ENCODE measurements at regions not wholly inside any gene's neighbourhood (a gene's known extent, or its start where the extent isn't known, plus 50 kb on each side); places are given as distances from the start of the nearest gene placed in this dataset.

DNA sequence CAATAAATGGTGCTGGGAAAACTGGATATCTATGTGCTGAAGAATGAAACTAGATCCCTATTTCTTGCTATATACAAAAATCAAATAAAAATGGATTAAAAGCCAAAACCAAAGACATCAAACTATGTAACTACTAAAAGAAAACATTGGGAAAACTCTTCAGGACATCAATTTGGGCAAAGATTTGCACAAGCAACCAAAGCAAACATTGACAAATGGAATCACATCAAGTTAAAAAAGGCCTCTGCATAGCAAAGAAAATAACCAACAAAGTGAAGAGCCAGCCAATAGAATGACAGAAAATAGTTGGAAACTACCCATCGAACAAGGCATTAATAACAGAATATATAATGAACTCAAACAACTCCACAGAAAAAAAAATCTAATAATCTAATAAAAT, 1495.3 kb downstream of the SI start:
- H3K4me3 Mint-ChIP-seq: no peak overlapping the region
- Histone ChIP-seq H3K27me3 (replicated peaks in 1 of 2; ENCODE audit: control insufficient read depth in 2 of 2, extremely low read depth in 1 of 2, insufficient read depth in 2 of 2, low read length in 1 of 2) (no peaks in the 10 kb centered on the region), H3K36me3 (ENCODE audit: control insufficient read depth in 2 of 2, extremely low read depth in 1 of 2, insufficient read depth in 1 of 2, low read length in 1 of 2) (no peaks in the 10 kb centered on the region), H3K4me3 (ENCODE audit: control insufficient read depth in 1 of 2, extremely low read depth in 1 of 2, low read length in 1 of 2) (no peak overlapping the region), H3K27ac (ENCODE audit: low read length) (no peak overlapping the region), H3K9me3 (no peaks in the 10 kb centered on the region), H3K4me1 (ENCODE audit: control insufficient read depth in 1 of 2, extremely low read depth in 1 of 2, insufficient read depth in 2 of 2, low read length in 2 of 2) (no peaks in the 10 kb centered on the region)
- ChIA-PET CTCF (no interaction called here), POLR2A (no interaction called here)
- ATAC-seq (replicated peaks in 1 of 4) (no peak), DNase-seq (no peak)
- H3K27ac Mint-ChIP-seq: no peak overlapping the region
- no CpG with 5 or more reads among the region's 1 CpG for WGBS (ENCODE audit: insufficient coverage)
- peaks cover 13 to 25% (median 17%) of the 10 kb centered on the region in 3 donors for H3K9me3 Mint-ChIP-seq
- H3K4me1 Mint-ChIP-seq: no peaks in the 10 kb centered on the region
- H3K27me3 Mint-ChIP-seq: no peaks in the 10 kb centered on the region
- no peaks in the 10 kb centered on the region for H3K36me3 Mint-ChIP-seq

DNA sequence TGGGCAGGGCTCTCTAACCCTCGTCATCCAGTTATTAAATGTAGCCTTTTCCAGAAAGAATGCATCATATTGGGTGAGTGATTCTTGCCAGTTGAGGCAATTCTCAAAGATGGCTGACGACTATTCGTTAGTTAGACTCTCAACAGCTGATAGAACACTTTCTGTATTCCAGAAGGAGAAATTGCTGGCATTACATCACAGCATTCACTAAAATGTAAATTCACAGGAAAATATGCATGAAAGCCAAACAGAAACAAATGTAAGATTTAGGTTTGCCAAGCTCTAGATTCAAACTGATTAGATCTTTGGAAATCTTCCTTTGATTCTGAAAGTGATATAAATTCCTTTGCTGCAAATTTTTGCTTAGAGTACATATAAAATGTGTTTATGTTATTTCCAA, 1501.0 kb downstream of the SI start:
- peaks cover 9 to 16% (median 12%) of the 10 kb centered on the region in 3 donors for H3K9me3 Mint-ChIP-seq
- Histone ChIP-seq H3K27ac (ENCODE audit: low read length) (no peak overlapping the region), H3K4me1 (ENCODE audit: control insufficient read depth in 1 of 2, extremely low read depth in 1 of 2, insufficient read depth in 2 of 2, low read length in 2 of 2) (no peaks in the 10 kb centered on the region), H3K9me3 (no peaks in the 10 kb centered on the region), H3K27me3 (replicated peaks in 1 of 2; ENCODE audit: control insufficient read depth in 2 of 2, extremely low read depth in 1 of 2, insufficient read depth in 2 of 2, low read length in 1 of 2) (no peaks in the 10 kb centered on the region), H3K4me3 (ENCODE audit: control insufficient read depth in 1 of 2, extremely low read depth in 1 of 2, low read length in 1 of 2) (no peak overlapping the region), H3K36me3 (ENCODE audit: control insufficient read depth in 2 of 2, extremely low read depth in 1 of 2, insufficient read depth in 1 of 2, low read length in 1 of 2) (no peaks in the 10 kb centered on the region)
- H3K36me3 Mint-ChIP-seq: no peaks in the 10 kb centered on the region
- WGBS (ENCODE audit: insufficient coverage): 100% methylated on average over 2 of the region's 3 CpGs
- H3K27me3 Mint-ChIP-seq: no peaks in the 10 kb centered on the region
- no peak overlapping the region for H3K4me3 Mint-ChIP-seq
- no peak for DNase-seq
- H3K27ac Mint-ChIP-seq: no peak overlapping the region
- ChIA-PET POLR2A (no interaction called here), CTCF (no interaction called here)
- ATAC-seq (replicated peaks in 1 of 4): no peak
- no peaks in the 10 kb centered on the region for H3K4me1 Mint-ChIP-seq

DNA sequence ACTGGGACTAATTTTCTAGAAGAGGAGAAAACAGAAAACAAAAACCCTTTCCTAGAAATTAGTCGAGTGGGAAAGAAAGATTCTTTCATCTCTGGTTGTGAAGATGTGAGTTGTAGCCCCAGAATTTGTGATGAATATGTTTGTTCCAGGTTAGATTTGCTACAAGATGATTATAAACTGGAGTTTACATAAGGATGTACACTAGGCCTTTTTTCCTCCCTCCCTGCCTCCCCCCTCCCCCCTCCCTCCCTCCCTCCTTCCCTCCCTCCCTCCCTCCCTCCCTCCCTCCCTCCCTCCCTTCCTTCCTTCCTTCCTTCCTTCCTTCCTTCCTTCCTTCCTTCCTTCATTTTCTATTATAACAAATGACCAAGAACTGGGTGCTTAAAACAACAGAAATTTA, 1502.0 kb downstream of the SI start:
- H3K9me3 Mint-ChIP-seq: peaks cover 12 to 21% (median 12%) of the 10 kb centered on the region in 3 donors
- no peaks in the 10 kb centered on the region for H3K27me3 Mint-ChIP-seq
- POLR2A ChIA-PET: no interaction called here
- H3K27ac ChIP-seq (ENCODE audit: low read length): no peak overlapping the region
- no peaks in the 10 kb centered on the region for H3K27me3 ChIP-seq (replicated peaks in 1 of 2; ENCODE audit: control insufficient read depth in 2 of 2, extremely low read depth in 1 of 2, insufficient read depth in 2 of 2, low read length in 1 of 2)
- H3K36me3 ChIP-seq (ENCODE audit: control insufficient read depth in 2 of 2, extremely low read depth in 1 of 2, insufficient read depth in 1 of 2, low read length in 1 of 2): no peaks in the 10 kb centered on the region
- H3K27ac Mint-ChIP-seq: no peak overlapping the region
- H3K4me3 Mint-ChIP-seq: no peak overlapping the region
- DNase-seq (no peak), ATAC-seq (replicated peaks in 1 of 4) (no peak)
- no peaks in the 10 kb centered on the region for H3K36me3 Mint-ChIP-seq
- H3K9me3 ChIP-seq: no peaks in the 10 kb centered on the region
- CTCF ChIA-PET: no interaction called here
- no peak overlapping the region for H3K4me3 ChIP-seq (ENCODE audit: control insufficient read depth in 1 of 2, extremely low read depth in 1 of 2, low read length in 1 of 2)
- no peaks in the 10 kb centered on the region for H3K4me1 ChIP-seq (ENCODE audit: control insufficient read depth in 1 of 2, extremely low read depth in 1 of 2, insufficient read depth in 2 of 2, low read length in 2 of 2)
- no CpG with 5 or more reads among the region's 1 CpG for WGBS (ENCODE audit: insufficient coverage)
- no peaks in the 10 kb centered on the region for H3K4me1 Mint-ChIP-seq

DNA sequence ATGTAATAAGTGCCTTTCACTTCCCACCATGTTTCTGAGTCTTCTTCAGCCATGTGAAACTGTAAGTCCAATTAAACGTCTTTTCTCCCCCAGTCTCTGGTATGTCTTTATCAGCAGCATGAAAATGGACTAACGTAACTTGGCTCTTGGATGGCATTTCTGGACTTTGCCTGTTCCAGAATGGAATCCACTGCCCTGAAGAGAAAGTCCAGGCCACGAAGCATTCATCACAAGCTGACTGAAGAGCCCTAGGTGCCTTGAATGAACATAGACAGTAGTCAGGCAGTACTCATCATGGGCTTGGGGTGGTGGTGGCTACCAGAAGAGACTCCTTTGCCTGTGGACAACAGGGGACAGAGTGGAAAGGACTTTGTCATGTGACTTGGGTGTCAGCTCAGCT, 1505.0 kb downstream of the SI start:
- Histone ChIP-seq H3K9me3 (no peaks in the 10 kb centered on the region), H3K27me3 (replicated peaks in 1 of 2; ENCODE audit: control insufficient read depth in 2 of 2, extremely low read depth in 1 of 2, insufficient read depth in 2 of 2, low read length in 1 of 2) (no peaks in the 10 kb centered on the region), H3K4me3 (ENCODE audit: control insufficient read depth in 1 of 2, extremely low read depth in 1 of 2, low read length in 1 of 2) (no peak overlapping the region), H3K27ac (ENCODE audit: low read length) (no peak overlapping the region), H3K4me1 (ENCODE audit: control insufficient read depth in 1 of 2, extremely low read depth in 1 of 2, insufficient read depth in 2 of 2, low read length in 2 of 2) (no peaks in the 10 kb centered on the region), H3K36me3 (ENCODE audit: control insufficient read depth in 2 of 2, extremely low read depth in 1 of 2, insufficient read depth in 1 of 2, low read length in 1 of 2) (no peaks in the 10 kb centered on the region)
- Mint-ChIP-seq H3K27me3 (no peaks in the 10 kb centered on the region), H3K9me3 (peaks cover 8 to 16% (median 16%) of the 10 kb centered on the region in 3 donors), H3K27ac (no peak overlapping the region), H3K4me1 (no peaks in the 10 kb centered on the region), H3K36me3 (no peaks in the 10 kb centered on the region), H3K4me3 (no peak overlapping the region)
- DNase-seq: no peak
- no peak for ATAC-seq (replicated peaks in 1 of 4)
- ChIA-PET POLR2A (no interaction called here), CTCF (no interaction called here)
- WGBS (ENCODE audit: insufficient coverage): 45% methylated on average over 3 of the region's 3 CpGs

DNA sequence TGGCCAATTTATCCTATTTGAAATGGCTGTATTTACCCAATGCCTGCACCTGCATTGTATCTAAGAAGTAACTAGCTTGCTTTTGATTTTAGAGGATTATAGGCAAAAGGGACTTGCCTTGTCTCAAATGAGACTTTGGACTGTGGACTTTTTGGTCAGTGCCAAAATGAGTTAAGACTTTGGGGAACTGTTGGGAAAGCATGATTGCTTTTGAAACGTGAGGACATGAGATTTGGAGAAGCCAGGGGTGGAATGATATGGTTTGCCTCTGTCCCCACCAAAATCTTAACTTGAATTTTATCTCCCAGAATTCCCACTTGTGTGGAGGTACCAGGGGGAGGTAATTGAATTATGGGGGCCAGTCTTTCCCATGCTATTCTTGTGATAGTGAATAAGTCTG, 1505.4 kb downstream of the SI start:
- Mint-ChIP-seq H3K4me1 (no peaks in the 10 kb centered on the region), H3K36me3 (no peaks in the 10 kb centered on the region), H3K9me3 (peaks cover 8 to 16% (median 16%) of the 10 kb centered on the region in 3 donors), H3K4me3 (no peak overlapping the region), H3K27me3 (no peaks in the 10 kb centered on the region), H3K27ac (no peak overlapping the region)
- WGBS (ENCODE audit: insufficient coverage): no CpG with 5 or more reads among the region's 1 CpG
- H3K4me1 ChIP-seq (ENCODE audit: control insufficient read depth in 1 of 2, extremely low read depth in 1 of 2, insufficient read depth in 2 of 2, low read length in 2 of 2): no peaks in the 10 kb centered on the region
- H3K36me3 ChIP-seq (ENCODE audit: control insufficient read depth in 2 of 2, extremely low read depth in 1 of 2, insufficient read depth in 1 of 2, low read length in 1 of 2): no peaks in the 10 kb centered on the region
- ATAC-seq (replicated peaks in 1 of 4) (no peak), DNase-seq (no peak)
- no peaks in the 10 kb centered on the region for H3K27me3 ChIP-seq (replicated peaks in 1 of 2; ENCODE audit: control insufficient read depth in 2 of 2, extremely low read depth in 1 of 2, insufficient read depth in 2 of 2, low read length in 1 of 2)
- ChIA-PET POLR2A (no interaction called here), CTCF (no interaction called here)
- H3K4me3 ChIP-seq (ENCODE audit: control insufficient read depth in 1 of 2, extremely low read depth in 1 of 2, low read length in 1 of 2): no peak overlapping the region
- H3K9me3 ChIP-seq: no peaks in the 10 kb centered on the region
- no peak overlapping the region for H3K27ac ChIP-seq (ENCODE audit: low read length)

DNA sequence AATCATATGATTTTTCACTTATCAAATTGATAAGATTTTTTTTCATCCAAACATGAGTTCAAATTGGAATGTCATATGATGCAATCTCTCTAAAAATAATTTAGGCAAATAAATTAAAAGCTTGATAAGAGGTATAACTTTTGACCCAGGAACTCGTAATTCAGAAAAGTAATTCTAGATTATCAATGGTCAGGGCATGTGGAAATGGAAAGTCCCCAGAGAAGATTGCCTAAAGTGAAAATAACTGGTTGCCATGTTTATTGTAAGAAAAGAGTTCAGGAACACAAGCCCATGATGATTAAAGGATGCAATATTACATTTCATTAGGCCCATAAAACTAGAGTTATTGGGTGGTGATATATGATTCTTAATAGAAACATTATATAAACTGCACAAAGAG, 1514.8 kb downstream of the SI start:
- Mint-ChIP-seq H3K27ac (no peak overlapping the region), H3K4me3 (no peak overlapping the region), H3K9me3 (peaks cover 0 to 10% (median 4%) of the 10 kb centered on the region in 3 donors), H3K27me3 (no peaks in the 10 kb centered on the region), H3K36me3 (no peaks in the 10 kb centered on the region), H3K4me1 (no peaks in the 10 kb centered on the region)
- no peaks in the 10 kb centered on the region for H3K9me3 ChIP-seq
- no CpG with 5 or more reads among the region's 1 CpG for WGBS (ENCODE audit: insufficient coverage)
- H3K4me3 ChIP-seq (ENCODE audit: control insufficient read depth in 1 of 2, extremely low read depth in 1 of 2, low read length in 1 of 2): no peak overlapping the region
- ChIA-PET POLR2A (no interaction called here), CTCF (no interaction called here)
- no peaks in the 10 kb centered on the region for H3K27me3 ChIP-seq (replicated peaks in 1 of 2; ENCODE audit: control insufficient read depth in 2 of 2, extremely low read depth in 1 of 2, insufficient read depth in 2 of 2, low read length in 1 of 2)
- no peak for ATAC-seq (replicated peaks in 1 of 4)
- no peaks in the 10 kb centered on the region for H3K36me3 ChIP-seq (ENCODE audit: control insufficient read depth in 2 of 2, extremely low read depth in 1 of 2, insufficient read depth in 1 of 2, low read length in 1 of 2)
- DNase-seq: no peak
- no peak overlapping the region for H3K27ac ChIP-seq (ENCODE audit: low read length)
- H3K4me1 ChIP-seq (ENCODE audit: control insufficient read depth in 1 of 2, extremely low read depth in 1 of 2, insufficient read depth in 2 of 2, low read length in 2 of 2): no peaks in the 10 kb centered on the region

DNA sequence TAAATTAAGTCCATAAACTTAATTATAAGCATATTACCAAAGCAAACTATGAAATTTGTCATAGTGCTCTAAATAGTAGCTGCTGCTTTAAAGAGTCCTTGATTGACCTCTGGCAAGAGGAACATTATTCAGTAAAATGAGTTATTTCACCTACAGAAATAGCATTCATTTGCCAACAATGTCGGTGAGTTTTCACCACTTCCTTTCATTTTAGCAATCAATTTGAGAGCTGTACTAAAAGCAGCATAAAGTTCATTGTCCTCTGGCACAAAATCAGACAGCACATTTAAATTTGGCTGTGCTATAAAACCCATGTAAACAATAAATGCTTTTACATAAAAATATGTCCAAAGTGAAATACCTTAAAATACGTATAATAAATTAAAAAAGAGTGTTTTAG, 1515.7 kb downstream of the SI start:
- Histone ChIP-seq H3K9me3 (no peaks in the 10 kb centered on the region), H3K4me3 (ENCODE audit: control insufficient read depth in 1 of 2, extremely low read depth in 1 of 2, low read length in 1 of 2) (no peak overlapping the region), H3K36me3 (ENCODE audit: control insufficient read depth in 2 of 2, extremely low read depth in 1 of 2, insufficient read depth in 1 of 2, low read length in 1 of 2) (no peaks in the 10 kb centered on the region), H3K27ac (ENCODE audit: low read length) (no peak overlapping the region), H3K4me1 (ENCODE audit: control insufficient read depth in 1 of 2, extremely low read depth in 1 of 2, insufficient read depth in 2 of 2, low read length in 2 of 2) (no peaks in the 10 kb centered on the region), H3K27me3 (replicated peaks in 1 of 2; ENCODE audit: control insufficient read depth in 2 of 2, extremely low read depth in 1 of 2, insufficient read depth in 2 of 2, low read length in 1 of 2) (no peaks in the 10 kb centered on the region)
- DNase-seq (no peak), ATAC-seq (replicated peaks in 1 of 4) (no peak)
- Mint-ChIP-seq H3K4me3 (no peak overlapping the region), H3K9me3 (peaks cover 0 to 10% (median 4%) of the 10 kb centered on the region in 3 donors), H3K36me3 (no peaks in the 10 kb centered on the region), H3K27me3 (no peaks in the 10 kb centered on the region), H3K27ac (no peak overlapping the region), H3K4me1 (no peaks in the 10 kb centered on the region)
- WGBS (ENCODE audit: insufficient coverage): 0% methylated on average over 1 of the region's 2 CpGs
- ChIA-PET CTCF (no interaction called here), POLR2A (interaction anchor here in 1 of 2 donors (0.7 kb wide), 1 partner anchor 76 kb away, joined by 3 read pairs; no protein-coding TSS in a partner anchor)

Data from T-cell (primary cell).